ENCODE measurements at regions not wholly inside any gene's neighbourhood (a gene's known extent, or its start where the extent isn't known, plus 50 kb on each side); places are given as distances from the start of the nearest gene placed in this dataset.

- H3K36me3 Mint-ChIP-seq (ENCODE audit: low read depth) = no peaks in the 10 kb centered on the region
- H3K4me1 Mint-ChIP-seq (ENCODE audit: low read depth) = peaks cover 4% of the 10 kb centered on the region
- intact Hi-C loops (cut with DNase I, micrococcal nuclease) = no loop called here
- Histone ChIP-seq H3K4me1 (ENCODE audit: insufficient read depth, low read length) (no peaks in the 10 kb centered on the region), H3K9me3 (ENCODE audit: control insufficient read depth in 1 of 2, insufficient read depth in 1 of 2, low read length in 2 of 2) (peaks cover 0 to 9% of the 10 kb centered on the region in 2 experiments), H3K4me3 (ENCODE audit: low read length) (no peak overlapping the region), H3K27ac (ENCODE audit: low read depth in 1 of 2, low read length in 2 of 2) (no peak overlapping the region), H3K36me3 (ENCODE audit: insufficient read depth, low read length) (no peaks in the 10 kb centered on the region), H3K27me3 (ENCODE audit: control insufficient read depth in 1 of 2, insufficient read depth in 2 of 2, low read length in 2 of 2) (peaks cover 0 to 6% of the 10 kb centered on the region in 2 experiments)
- H3K27me3 Mint-ChIP-seq = peaks cover 38% of the 10 kb centered on the region
- TF ChIP-seq, protein P1, sequence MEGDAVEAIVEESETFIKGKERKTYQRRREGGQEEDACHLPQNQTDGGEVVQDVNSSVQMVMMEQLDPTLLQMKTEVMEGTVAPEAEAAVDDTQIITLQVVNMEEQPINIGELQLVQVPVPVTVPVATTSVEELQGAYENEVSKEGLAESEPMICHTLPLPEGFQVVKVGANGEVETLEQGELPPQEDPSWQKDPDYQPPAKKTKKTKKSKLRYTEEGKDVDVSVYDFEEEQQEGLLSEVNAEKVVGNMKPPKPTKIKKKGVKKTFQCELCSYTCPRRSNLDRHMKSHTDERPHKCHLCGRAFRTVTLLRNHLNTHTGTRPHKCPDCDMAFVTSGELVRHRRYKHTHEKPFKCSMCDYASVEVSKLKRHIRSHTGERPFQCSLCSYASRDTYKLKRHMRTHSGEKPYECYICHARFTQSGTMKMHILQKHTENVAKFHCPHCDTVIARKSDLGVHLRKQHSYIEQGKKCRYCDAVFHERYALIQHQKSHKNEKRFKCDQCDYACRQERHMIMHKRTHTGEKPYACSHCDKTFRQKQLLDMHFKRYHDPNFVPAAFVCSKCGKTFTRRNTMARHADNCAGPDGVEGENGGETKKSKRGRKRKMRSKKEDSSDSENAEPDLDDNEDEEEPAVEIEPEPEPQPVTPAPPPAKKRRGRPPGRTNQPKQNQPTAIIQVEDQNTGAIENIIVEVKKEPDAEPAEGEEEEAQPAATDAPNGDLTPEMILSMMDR (IDR thresholded peaks at IDR 0.05) = no peak
- H3K4me3 Mint-ChIP-seq = no peak overlapping the region
- DNase-seq (no peak), ATAC-seq (ENCODE audit: poor library complexity) (no peak)
- H3K27ac Mint-ChIP-seq = no peak overlapping the region
- CTCF ChIA-PET = no interaction called here
- H3K9me3 Mint-ChIP-seq = no peaks in the 10 kb centered on the region
- POLR2A ChIA-PET = no interaction called here
These were observed 59.1 kb upstream of the DHRS4 start for GRCh38 chr14:23894362-23895052.

DNA sequence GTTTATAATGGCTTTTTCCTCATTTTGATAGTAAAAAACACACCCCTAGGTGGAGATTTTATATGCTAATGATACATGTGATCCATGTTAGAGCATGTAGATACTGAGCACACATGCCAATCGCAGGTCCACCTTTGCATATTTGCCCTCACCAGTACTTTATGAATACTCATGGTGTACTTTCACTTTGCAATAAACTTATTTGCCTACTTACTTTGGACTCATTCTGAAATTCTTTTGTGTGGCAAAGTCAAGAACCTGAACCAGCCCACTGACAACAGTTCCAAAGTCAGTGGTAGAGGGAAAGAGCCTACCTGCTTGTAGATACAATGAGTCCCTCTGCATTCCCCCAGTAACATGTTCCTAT lies 58.5 kb upstream of the DHRS4 start:
- no peak overlapping the region for H3K27ac ChIP-seq (ENCODE audit: low read depth in 1 of 2, low read length in 2 of 2)
- DNase-seq = no peak
- POLR2A ChIA-PET = no interaction called here
- TF ChIP-seq, protein P1 (IDR thresholded peaks at IDR 0.05) = no peak
- ATAC-seq (ENCODE audit: poor library complexity) = no peak
- Mint-ChIP-seq H3K27ac (no peak overlapping the region), H3K27me3 (peaks cover 42% of the 10 kb centered on the region), H3K4me3 (no peak overlapping the region), H3K36me3 (ENCODE audit: low read depth) (no peaks in the 10 kb centered on the region), H3K9me3 (no peaks in the 10 kb centered on the region), H3K4me1 (ENCODE audit: low read depth) (peaks cover 4% of the 10 kb centered on the region)
- CTCF ChIA-PET = no interaction called here
- H3K4me1 ChIP-seq (ENCODE audit: insufficient read depth, low read length) = no peaks in the 10 kb centered on the region
- peaks cover 0 to 2% of the 10 kb centered on the region in 2 experiments for H3K27me3 ChIP-seq (ENCODE audit: control insufficient read depth in 1 of 2, insufficient read depth in 2 of 2, low read length in 2 of 2)
- intact Hi-C loops (cut with DNase I, micrococcal nuclease) = no loop called here
- no peak overlapping the region for H3K4me3 ChIP-seq (ENCODE audit: low read length)
- H3K9me3 ChIP-seq (ENCODE audit: control insufficient read depth in 1 of 2, insufficient read depth in 1 of 2, low read length in 2 of 2) = peaks cover 0 to 9% of the 10 kb centered on the region in 2 experiments
- no peaks in the 10 kb centered on the region for H3K36me3 ChIP-seq (ENCODE audit: insufficient read depth, low read length)

DNA sequence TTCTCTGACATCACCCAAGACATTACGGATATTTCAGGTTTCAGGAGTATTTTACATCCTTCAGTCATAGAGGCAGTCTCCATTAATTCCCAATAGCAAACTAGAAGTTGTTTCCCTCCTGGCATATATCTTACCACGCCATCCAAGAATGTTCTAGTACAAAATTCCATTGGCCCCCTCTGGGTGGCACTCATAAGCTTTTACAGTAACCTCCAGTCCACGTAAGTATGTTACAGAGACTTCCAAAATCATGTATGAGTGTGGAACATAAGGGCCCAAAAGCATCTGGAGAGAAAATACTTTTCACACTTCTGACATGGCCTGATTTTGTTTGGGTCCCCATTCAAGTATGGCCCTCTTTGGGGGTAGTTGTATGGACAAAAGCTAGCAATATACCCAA lies 58.1 kb upstream of the DHRS4 start:
- Histone ChIP-seq H3K27ac (ENCODE audit: low read depth in 1 of 2, low read length in 2 of 2) (no peak overlapping the region), H3K4me1 (ENCODE audit: insufficient read depth, low read length) (no peaks in the 10 kb centered on the region), H3K9me3 (ENCODE audit: control insufficient read depth in 1 of 2, insufficient read depth in 1 of 2, low read length in 2 of 2) (peaks cover 0 to 9% of the 10 kb centered on the region in 2 experiments), H3K27me3 (ENCODE audit: control insufficient read depth in 1 of 2, insufficient read depth in 2 of 2, low read length in 2 of 2) (no peaks in the 10 kb centered on the region), H3K4me3 (ENCODE audit: low read length) (no peak overlapping the region), H3K36me3 (ENCODE audit: insufficient read depth, low read length) (no peaks in the 10 kb centered on the region)
- H3K27ac Mint-ChIP-seq = no peak overlapping the region
- no peak for ATAC-seq (ENCODE audit: poor library complexity)
- peaks cover 41% of the 10 kb centered on the region for H3K27me3 Mint-ChIP-seq
- ChIA-PET POLR2A (no interaction called here), CTCF (interaction anchor here (1.1 kb wide), 1 partner anchor 35 kb away, joined by 3 read pairs; no protein-coding TSS in a partner anchor)
- H3K4me1 Mint-ChIP-seq (ENCODE audit: low read depth) = peaks cover 4% of the 10 kb centered on the region
- TF ChIP-seq, protein P1 (IDR thresholded peaks at IDR 0.05) = no peak
- no peaks in the 10 kb centered on the region for H3K36me3 Mint-ChIP-seq (ENCODE audit: low read depth)
- intact Hi-C loops (cut with DNase I, micrococcal nuclease) = no loop called here
- peak in 1 of 14 experiments; percentile 6 for DNase-seq
- H3K4me3 Mint-ChIP-seq = no peak overlapping the region
- H3K9me3 Mint-ChIP-seq = no peaks in the 10 kb centered on the region
